Kidney capillary endothelial cell (primary cell): ENCODE measurements at regions not wholly inside any gene's neighbourhood (a gene's known extent, or its start where the extent isn't known, plus 50 kb on each side); places are given as distances from the start of the nearest gene placed in this dataset.
A peak's percentile ranks its signal among the peaks of the same experiment; 100 is the strongest.

Experiments used
- DNase-seq: peaks from one replicate; pipeline ENCODE4 v3.0.0-alpha.2; 2018; ENCODE audit warnings: low spot score

GRCh38 chr14:85279407-85279806, 250.5 kb upstream of the FLRT2 start:
- no peak for DNase-seq

DNA sequence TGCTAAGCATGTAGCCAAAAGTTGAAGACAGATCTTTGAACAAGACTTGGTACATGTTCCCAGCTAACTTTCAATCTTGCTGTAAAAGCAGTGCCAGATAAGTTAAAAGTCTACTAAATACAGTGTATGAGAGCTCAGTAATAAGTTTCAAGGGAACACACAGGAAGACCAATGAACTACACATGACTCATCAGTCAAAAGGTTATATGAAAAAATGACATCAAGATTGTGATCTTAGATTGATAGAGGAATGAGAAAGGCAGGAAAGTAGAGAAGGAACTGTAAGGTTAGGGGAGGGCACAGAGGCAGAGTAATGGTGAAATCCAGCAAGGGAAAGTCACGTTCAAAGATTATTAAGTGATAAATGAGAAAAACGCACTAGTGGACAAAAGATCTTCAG, 249.9 kb upstream of the FLRT2 start:
- peak; percentile 43 for DNase-seq

DNA sequence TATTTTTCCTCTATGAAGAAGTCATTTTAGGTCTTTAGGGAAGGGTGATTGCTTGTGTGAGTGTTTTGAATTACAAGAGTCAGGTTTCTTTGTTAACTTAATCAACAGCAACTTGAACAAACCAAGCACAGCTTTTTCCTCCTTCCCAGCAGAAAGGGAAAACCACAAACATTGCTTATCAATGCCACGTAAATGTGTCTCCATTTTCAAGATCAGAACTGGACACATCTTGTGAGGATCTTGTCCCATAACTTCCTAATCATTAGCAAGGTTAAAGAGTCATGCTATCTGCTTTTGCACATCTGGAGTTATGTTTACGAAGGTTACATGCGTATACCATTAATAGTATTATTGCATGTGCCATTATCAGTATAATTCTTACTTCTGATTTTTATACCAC, 248.0 kb upstream of the FLRT2 start:
- no peak for DNase-seq

GRCh38 chr14:85288041-85288440, 241.9 kb upstream of the FLRT2 start:
- no peak for DNase-seq

DNA sequence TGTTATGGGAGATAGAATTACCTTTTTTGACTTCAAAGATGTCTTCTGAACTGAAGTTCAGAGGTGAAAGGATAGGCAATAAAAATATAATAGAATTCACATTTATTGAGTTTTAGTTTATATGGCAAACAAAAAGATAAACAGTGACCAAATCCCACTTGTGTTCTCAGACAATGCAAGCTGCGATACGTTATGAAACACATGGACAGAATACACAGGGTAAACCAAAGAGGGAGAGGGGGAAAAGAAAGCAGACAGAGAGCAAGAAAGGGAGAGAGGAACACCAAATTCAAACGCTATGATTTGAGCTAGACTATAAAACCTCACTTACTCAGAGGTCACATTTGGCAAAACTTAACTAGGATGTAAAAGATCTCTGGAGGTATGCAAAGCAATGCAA, 238.2 kb upstream of the FLRT2 start:
- no peak for DNase-seq

- no peak for DNase-seq
Measured at GRCh38 chr14:85293612-85294234, 236.2 kb upstream of the FLRT2 start.

- DNase-seq = no peak
Measured at GRCh38 chr14:85295318-85295717, 234.6 kb upstream of the FLRT2 start.

GRCh38 chr14:85296456-85297210, 233.3 kb upstream of the FLRT2 start:
- DNase-seq = peak; percentile 54

DNA sequence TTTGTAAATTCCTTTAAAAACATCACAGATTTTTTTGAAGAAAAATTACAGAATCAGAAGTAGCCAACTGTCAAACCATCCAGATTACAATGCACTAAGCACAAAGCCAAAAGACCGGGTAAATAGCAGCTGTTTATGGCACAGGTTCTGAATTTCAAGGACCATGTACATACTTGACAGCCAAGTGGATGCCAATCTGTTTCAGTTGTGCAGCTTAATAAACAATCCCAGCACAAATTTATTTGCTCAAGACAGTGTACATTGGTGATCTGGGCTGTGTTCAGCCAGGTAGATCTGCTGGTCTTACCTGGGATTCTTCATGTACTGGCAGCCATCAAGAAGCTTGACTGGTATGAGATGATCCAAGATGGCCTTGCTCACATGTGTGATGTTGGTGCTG, 229.8 kb upstream of the FLRT2 start:
- no peak for DNase-seq

- DNase-seq = no peak
Measured at GRCh38 chr14:85301506-85301905, 228.4 kb upstream of the FLRT2 start.

DNA sequence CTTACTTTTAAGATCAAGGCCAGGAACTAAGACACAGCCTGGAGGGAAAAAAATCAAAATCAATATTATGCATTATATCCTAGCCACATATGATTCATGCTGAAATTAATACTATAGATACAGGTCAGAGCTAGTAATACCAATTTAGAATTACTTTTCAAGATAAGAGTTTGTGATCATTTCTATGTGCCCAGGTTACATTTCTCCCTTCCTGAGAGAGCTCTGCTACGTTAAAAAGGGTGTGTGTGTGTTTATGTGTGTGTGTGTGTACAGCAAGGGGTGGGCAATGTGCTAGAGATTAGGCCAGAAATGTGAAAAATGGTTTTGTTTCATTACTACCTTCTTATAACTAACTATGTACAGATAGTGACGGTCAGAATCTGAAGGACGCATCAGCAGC, 223.9 kb upstream of the FLRT2 start:
- no peak for DNase-seq

GRCh38 chr14:85308531-85309300, 221.2 kb upstream of the FLRT2 start:
- no peak for DNase-seq

- no peak for DNase-seq
Measured at GRCh38 chr14:85310491-85311272, 219.3 kb upstream of the FLRT2 start.

DNA sequence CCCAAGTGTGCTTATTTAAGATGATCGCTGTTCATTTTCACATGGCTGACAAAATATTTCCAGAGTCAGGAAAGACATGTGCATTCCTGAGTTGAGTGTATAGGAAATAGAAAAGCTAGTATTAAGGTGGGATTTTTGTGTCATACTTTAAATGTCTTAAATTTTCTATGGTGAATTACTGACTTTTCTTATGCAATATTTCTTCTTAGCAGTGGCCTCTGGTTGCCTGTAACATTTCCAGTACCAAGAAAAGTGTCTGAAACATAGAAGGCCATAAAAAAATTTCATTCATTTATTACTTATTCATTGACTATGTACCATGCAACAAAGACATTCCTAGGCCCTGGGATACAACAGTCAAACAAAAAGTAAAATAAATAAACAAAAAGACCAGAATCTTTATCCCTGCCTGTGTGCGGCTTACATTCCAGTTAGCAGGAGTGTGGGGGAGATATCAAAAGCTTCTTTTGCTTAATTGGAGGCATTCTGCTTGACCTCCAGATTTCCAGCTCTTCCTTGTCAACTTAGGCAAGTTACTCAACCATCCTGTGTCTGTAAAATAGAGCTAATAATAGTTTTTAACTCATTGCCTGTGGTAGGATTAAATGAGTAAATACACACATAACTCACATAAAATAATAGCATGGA, 216.3 kb upstream of the FLRT2 start:
- no peak for DNase-seq

- no peak for DNase-seq
Measured at GRCh38 chr14:85315290-85315689, 214.7 kb upstream of the FLRT2 start.

GRCh38 chr14:85315733-85316290, 214.1 kb upstream of the FLRT2 start:
- no peak for DNase-seq

- DNase-seq = no peak
Measured at GRCh38 chr14:85316701-85317410, 213.1 kb upstream of the FLRT2 start.

GRCh38 chr14:85317491-85318021, 212.4 kb upstream of the FLRT2 start:
- DNase-seq = no peak

DNA sequence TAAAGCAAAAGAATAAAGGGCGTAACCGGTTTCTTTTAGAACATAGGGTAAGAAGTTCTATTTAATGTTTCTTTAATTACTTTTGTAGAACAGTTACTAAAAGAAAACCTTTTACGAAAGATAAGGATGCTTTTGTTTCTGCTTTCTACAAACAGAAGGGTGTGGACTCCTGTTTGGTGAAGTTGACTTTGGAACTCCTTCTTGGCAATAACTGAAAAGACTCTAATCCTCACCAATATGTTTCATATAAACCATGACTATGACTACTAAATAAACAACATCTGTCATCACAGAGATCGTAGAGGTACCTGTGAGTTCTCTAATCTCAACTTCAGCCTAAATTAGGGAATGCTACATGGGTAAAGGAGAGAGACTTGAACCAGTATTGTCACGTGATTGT, 210.8 kb upstream of the FLRT2 start:
- DNase-seq = no peak

DNA sequence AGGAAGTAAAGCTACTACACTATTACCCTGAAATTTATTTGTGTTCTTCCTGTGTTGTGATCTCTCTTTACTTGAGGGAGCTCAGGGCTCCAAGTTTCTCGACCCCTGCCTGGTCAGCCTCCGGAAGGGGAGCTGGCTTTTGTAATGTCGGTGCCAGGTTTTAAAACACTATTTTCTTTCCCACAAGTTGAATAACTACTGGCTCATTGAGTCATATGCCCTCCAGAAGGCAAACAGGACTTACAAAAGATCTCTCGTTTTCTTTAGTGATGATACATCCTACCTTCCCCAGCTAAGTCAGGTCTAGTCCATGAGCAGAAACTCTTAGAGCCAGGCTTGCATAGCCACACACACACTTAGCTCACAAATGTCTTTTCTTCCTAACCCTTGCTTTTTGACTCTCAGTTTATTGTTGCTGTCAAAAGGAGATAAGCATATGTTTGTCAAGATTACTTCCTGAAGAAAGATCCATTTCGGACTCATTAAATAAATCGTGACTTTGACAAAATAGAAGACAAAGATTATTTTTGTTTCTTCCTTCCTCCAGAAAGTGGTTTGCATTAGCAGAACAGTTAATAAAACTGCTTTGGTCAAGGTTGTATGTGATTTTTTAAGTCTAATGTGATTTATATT, 209.8 kb upstream of the FLRT2 start:
- DNase-seq = no peak
